GM23338 (cell line): ENCODE measurements at regions not wholly inside any gene's neighbourhood (a gene's known extent, or its start where the extent isn't known, plus 50 kb on each side); places are given as distances from the start of the nearest gene placed in this dataset.

Source experiments
- ATAC-seq: fragments of 200-7000 bp; cut with Tn5 transposase; 3 replicates; pipeline ENCODE4 v1.9.1; 2020
- DNase-seq: peaks from one replicate; pipeline ENCODE4 v3.0.0-alpha.2; 2015; ENCODE audit warnings: low spot score
- H2AFZ ChIP-seq: fragments of 200-600 bp; sonication (generic); 2 replicates; pipeline ENCODE4 v1.8.0; 2016; ENCODE audit warnings: antibody characterized with exemption, mild to moderate bottlenecking, moderate library complexity
- H3F3A ChIP-seq: fragments of 200-600 bp; sonication (generic); replicated peaks from 2 replicates; pipeline ENCODE4 v1.8.0; 2017; ENCODE audit warnings: antibody characterized with exemption, mixed run types, low read depth
- H3K27ac ChIP-seq: fragments of 200-600 bp; sonication (generic); 2 replicates; pipeline ENCODE4 v1.6.1; 2016; ENCODE audit warnings: low read depth
- H3K27me3 ChIP-seq: fragments of 200-600 bp; sonication (generic); 2 replicates; pipeline ENCODE4 v1.8.0; 2016; ENCODE audit warnings: mild to moderate bottlenecking, mixed run types, moderate library complexity; ENCODE audit not compliant: insufficient read depth
- H3K36me3 ChIP-seq: fragments of 200-600 bp; sonication (generic); 2 replicates; pipeline ENCODE4 v1.8.0; 2016; ENCODE audit warnings: mild to moderate bottlenecking; ENCODE audit not compliant: insufficient read depth
- H3K4me1 ChIP-seq: fragments of 200-600 bp; sonication (generic); 2 replicates; pipeline ENCODE4 v1.8.0; 2016; ENCODE audit warnings: mild to moderate bottlenecking, moderate library complexity; ENCODE audit not compliant: insufficient read depth
- H3K4me2 ChIP-seq: fragments of 200-600 bp; sonication (generic); 2 replicates; pipeline ENCODE4 v1.7.1; 2017; ENCODE audit warnings: mixed run types
- H3K4me3 ChIP-seq: fragments of 200-600 bp; sonication (generic); 2 replicates; pipeline ENCODE4 v1.6.1; 2016; ENCODE audit warnings: mixed run types
- H3K79me2 ChIP-seq: fragments of 200-600 bp; sonication (generic); replicated peaks from 2 replicates; pipeline ENCODE4 v1.8.0; 2017; ENCODE audit warnings: mild to moderate bottlenecking; ENCODE audit not compliant: insufficient read depth
- H3K9me2 ChIP-seq: fragments of 200-600 bp; sonication (generic); 2 replicates; pipeline ENCODE4 v1.8.0; 2017; ENCODE audit not compliant: insufficient read depth
- H4K20me1 ChIP-seq: fragments of 200-600 bp; sonication (generic); replicated peaks from 2 replicates; pipeline ENCODE4 v1.8.0; 2017; ENCODE audit warnings: mild to moderate bottlenecking; ENCODE audit not compliant: insufficient read depth
- H3K27ac Mint-ChIP-seq: 2 replicates; pipeline ENCODE4 v1.8.0; 2020; ENCODE audit warnings: inconsistent platforms, mild to moderate bottlenecking, moderate library complexity, mixed read lengths
- H3K27me3 Mint-ChIP-seq: 3 replicates; pipeline ENCODE4 v1.8.0; 2022; ENCODE audit warnings: low read depth, mild to moderate bottlenecking, moderate library complexity, mixed read lengths, inconsistent platforms; ENCODE audit not compliant: insufficient read depth, poor library complexity
- H3K36me3 Mint-ChIP-seq: 3 replicates; pipeline ENCODE4 v1.8.0; 2021; ENCODE audit warnings: low read depth, mild to moderate bottlenecking, inconsistent platforms, moderate library complexity, mixed read lengths
- H3K4me1 Mint-ChIP-seq: 3 replicates; pipeline ENCODE4 v1.8.0; 2020; ENCODE audit warnings: mild to moderate bottlenecking, inconsistent platforms, mixed read lengths
- H3K4me3 Mint-ChIP-seq: 3 replicates; pipeline ENCODE4 v1.8.0; 2021; ENCODE audit warnings: moderate library complexity, mild to moderate bottlenecking, inconsistent platforms, mixed read lengths
- H3K9me3 Mint-ChIP-seq: 3 replicates; pipeline ENCODE4 v1.8.0; 2020; ENCODE audit warnings: moderate library complexity, mild to moderate bottlenecking, inconsistent platforms, mixed read lengths
- CREB1 ChIP-seq: fragments of 250-450 bp; sonication (Bioruptor Pico); IDR thresholded peaks from 2 replicates; pipeline ENCODE4 v1.5.0; 2020; ENCODE audit warnings: low read depth, mild to moderate bottlenecking, moderate library complexity
- CTCF ChIP-seq, 2 experiments: fragments of 200-600 bp in 1 of 2; sonication (generic) in 1 of 2; conservative IDR thresholded peaks; 2 replicates each; pipeline versions ENCODE4 v1.5.1 to v1.6.1; 2016 to 2017; ENCODE audit warnings: antibody characterized with exemption in 2 of 2, low read depth in 2 of 2, mild to moderate bottlenecking in 2 of 2, moderate library complexity in 1 of 2
- ETS1 ChIP-seq: IDR thresholded peaks from 2 replicates; pipeline ENCODE4 v1.6.1; 2016; ENCODE audit warnings: antibody characterized with exemption
- EZH2 ChIP-seq: fragments of 200-600 bp; sonication (generic); IDR thresholded peaks from one replicate; pipeline ENCODE4 v1.8.0; 2017; ENCODE audit warnings: antibody characterized with exemption, mild to moderate bottlenecking, low read depth; ENCODE audit not compliant: unreplicated experiment
- JUNB ChIP-seq: IDR thresholded peaks from one replicate; pipeline ENCODE4 v1.6.1; 2016; ENCODE audit warnings: antibody characterized with exemption; ENCODE audit not compliant: unreplicated experiment
- NANOG ChIP-seq: IDR thresholded peaks from 2 replicates; pipeline ENCODE4 v1.6.1; 2016; ENCODE audit warnings: antibody characterized with exemption, borderline replicate concordance
- STAT1 ChIP-seq: IDR thresholded peaks from one replicate; pipeline ENCODE4 v1.6.1; 2016; ENCODE audit warnings: antibody characterized with exemption; ENCODE audit not compliant: unreplicated experiment

- Histone ChIP-seq H3K4me3 (no peak overlapping the region), H3K4me1 (no peaks in the 10 kb centered on the region), H3K79me2 (no peaks in the 10 kb centered on the region), H3K27ac (no peak overlapping the region), H4K20me1 (no peaks in the 10 kb centered on the region), H3F3A (no peaks in the 10 kb centered on the region), H3K36me3 (no peaks in the 10 kb centered on the region), H3K9me2 (peaks cover 15% of the 10 kb centered on the region; the same call in 1 of the 2 replicates), H3K27me3 (no peaks in the 10 kb centered on the region), H2AFZ (no peak overlapping the region), H3K4me2 (no peak overlapping the region)
- no peak for ATAC-seq
- DNase-seq, result no peak
- no peaks in the 10 kb centered on the region; the same call in 2 of the 3 replicates for H3K36me3 Mint-ChIP-seq
- peaks cover 7% of the 10 kb centered on the region; the same call in 2 of the 3 replicates for H3K4me1 Mint-ChIP-seq
- H3K4me3 Mint-ChIP-seq, result no peak overlapping the region
- TF ChIP-seq JUNB (no peak), CTCF (conservative IDR thresholded peaks at IDR 0.05; ENCODE audit: low read depth in 2 of 2) (no peak), CREB1 (CRISPR knock-in tag) (no peak)
- H3K27ac Mint-ChIP-seq, result no peak overlapping the region
- no peaks in the 10 kb centered on the region for H3K9me3 Mint-ChIP-seq
- peaks cover 2% of the 10 kb centered on the region for H3K27me3 Mint-ChIP-seq
Measured at GRCh38 chr1:87781554-87781953, 452.9 kb downstream of the LMO4 start.

- Histone ChIP-seq H3K9me2 (peaks cover 15% of the 10 kb centered on the region; the same call in 1 of the 2 replicates), H3F3A (no peaks in the 10 kb centered on the region), H2AFZ (no peak overlapping the region), H3K4me3 (no peak overlapping the region), H3K36me3 (no peaks in the 10 kb centered on the region), H3K27me3 (no peaks in the 10 kb centered on the region), H4K20me1 (no peaks in the 10 kb centered on the region), H3K79me2 (no peaks in the 10 kb centered on the region), H3K27ac (no peak overlapping the region), H3K4me1 (peaks cover 4% of the 10 kb centered on the region; the same call in 1 of the 2 replicates), H3K4me2 (no peak overlapping the region)
- no peak overlapping the region for H3K4me3 Mint-ChIP-seq
- ATAC-seq (no peak), DNase-seq (no peak)
- no peak for TF ChIP-seq NANOG
- no peak for TF ChIP-seq STAT1
- no peak for TF ChIP-seq ETS1
- no peak for TF ChIP-seq CTCF (conservative IDR thresholded peaks at IDR 0.05; ENCODE audit: low read depth in 2 of 2)
- TF ChIP-seq EZH2, result no peak
- H3K27me3 Mint-ChIP-seq, result no peaks in the 10 kb centered on the region
- no peaks in the 10 kb centered on the region; the same call in 2 of the 3 replicates for H3K36me3 Mint-ChIP-seq
- no peaks in the 10 kb centered on the region for H3K9me3 Mint-ChIP-seq
- H3K27ac Mint-ChIP-seq, result no peak overlapping the region
- H3K4me1 Mint-ChIP-seq, result peaks cover 20% of the 10 kb centered on the region
Measured at GRCh38 chr1:87783315-87783714, 454.6 kb downstream of the LMO4 start.
